Adrenal gland (tissue), 5 donors: ENCODE measurements at regions not wholly inside any gene's neighbourhood (a gene's known extent, or its start where the extent isn't known, plus 50 kb on each side); places are given as distances from the start of the nearest gene placed in this dataset.

Experiments
- POLR2A ChIP-seq, 2 donors: fragments of 450-650 bp; IDR thresholded peaks; one replicate each; pipeline ENCODE4 v1.6.1; 2017; ENCODE audit warnings: antibody characterized with exemption in 2 of 2, mild to moderate bottlenecking in 2 of 2, moderate library complexity in 1 of 2
- TF ChIP-seq, protein P1 (sequence below), 6 experiments: fragments of 450-650 bp in 4 of 6; fragments of 200-600 bp in 2 of 6; sonication (generic) in 1 of 6; IDR thresholded peaks; 1 replicate in 5 of 6; 2 replicates in 1 of 6; pipeline versions ENCODE4 v1.5.1 to v1.8.0; 2016 to 2021; ENCODE audit warnings: antibody characterized with exemption in 6 of 6, mild to moderate bottlenecking in 2 of 6, moderate library complexity in 1 of 6
- donor health status: DM: no; HTN: no; CAD: no.

DNA sequence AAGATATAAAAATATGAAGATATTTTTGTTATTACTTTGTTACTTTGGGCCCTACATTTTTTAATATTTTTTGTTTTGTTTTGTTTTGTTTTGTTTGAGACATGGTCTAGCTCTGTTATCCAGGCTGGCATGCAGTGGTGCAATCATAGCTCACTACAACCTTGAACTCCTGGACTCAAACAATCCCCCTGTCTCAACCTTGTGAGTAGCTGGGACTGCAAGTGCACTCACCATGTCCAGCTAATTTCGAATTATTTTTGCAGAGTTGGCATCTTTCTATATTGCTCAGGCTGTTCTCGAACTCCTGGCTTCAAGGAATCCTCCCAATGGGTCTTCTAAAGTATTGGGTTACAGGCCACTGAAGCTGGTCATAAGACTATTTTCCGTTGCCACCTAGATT, 603.6 kb upstream of the PIK3C3 start:
- TF ChIP-seq, protein P1, sequence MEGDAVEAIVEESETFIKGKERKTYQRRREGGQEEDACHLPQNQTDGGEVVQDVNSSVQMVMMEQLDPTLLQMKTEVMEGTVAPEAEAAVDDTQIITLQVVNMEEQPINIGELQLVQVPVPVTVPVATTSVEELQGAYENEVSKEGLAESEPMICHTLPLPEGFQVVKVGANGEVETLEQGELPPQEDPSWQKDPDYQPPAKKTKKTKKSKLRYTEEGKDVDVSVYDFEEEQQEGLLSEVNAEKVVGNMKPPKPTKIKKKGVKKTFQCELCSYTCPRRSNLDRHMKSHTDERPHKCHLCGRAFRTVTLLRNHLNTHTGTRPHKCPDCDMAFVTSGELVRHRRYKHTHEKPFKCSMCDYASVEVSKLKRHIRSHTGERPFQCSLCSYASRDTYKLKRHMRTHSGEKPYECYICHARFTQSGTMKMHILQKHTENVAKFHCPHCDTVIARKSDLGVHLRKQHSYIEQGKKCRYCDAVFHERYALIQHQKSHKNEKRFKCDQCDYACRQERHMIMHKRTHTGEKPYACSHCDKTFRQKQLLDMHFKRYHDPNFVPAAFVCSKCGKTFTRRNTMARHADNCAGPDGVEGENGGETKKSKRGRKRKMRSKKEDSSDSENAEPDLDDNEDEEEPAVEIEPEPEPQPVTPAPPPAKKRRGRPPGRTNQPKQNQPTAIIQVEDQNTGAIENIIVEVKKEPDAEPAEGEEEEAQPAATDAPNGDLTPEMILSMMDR (IDR thresholded peaks at IDR 0.05): no peak
- TF ChIP-seq POLR2A (IDR thresholded peaks at IDR 0.05): no peak
